ENCODE measurements at regions not wholly inside any gene's neighbourhood (a gene's known extent, or its start where the extent isn't known, plus 50 kb on each side); places are given as distances from the start of the nearest gene placed in this dataset.
A peak's percentile ranks its signal among the peaks of the same experiment; 100 is the strongest.
"Not testable (repeated sequence)": the region's sequence is repeated elsewhere in the genome, so short reads cannot be mapped to it uniquely, and the experiment has no call there.

GRCh38 chr14:31911160-31911559 lies 165.9 kb upstream of the ARHGAP5 start:
- H3K9me3 Mint-ChIP-seq: peaks cover 19 to 32% of the 10 kb centered on the region in 2 donors
- no peak overlapping the region for H3K4me3 Mint-ChIP-seq
- no peak overlapping the region for H3K27ac Mint-ChIP-seq
- H3K27me3 Mint-ChIP-seq: no peaks in the 10 kb centered on the region
- no peak for DNase-seq
- H3K4me1 Mint-ChIP-seq: no peaks in the 10 kb centered on the region
- ATAC-seq: no peak

GRCh38 chr14:31913370-31913769 lies 163.7 kb upstream of the ARHGAP5 start:
- Mint-ChIP-seq H3K4me1 (no peaks in the 10 kb centered on the region), H3K4me3 (no peak overlapping the region), H3K27ac (no peak overlapping the region), H3K27me3 (no peaks in the 10 kb centered on the region), H3K9me3 (peaks cover 19 to 32% of the 10 kb centered on the region in 2 donors)
- DNase-seq (no peak), ATAC-seq (no peak)

GRCh38 chr14:31918289-31918688 lies 158.8 kb upstream of the ARHGAP5 start:
- DNase-seq, ATAC-seq, H3K9me3 Mint-ChIP-seq, H3K4me1 Mint-ChIP-seq, H3K27me3 Mint-ChIP-seq, H3K4me3 Mint-ChIP-seq, H3K27ac Mint-ChIP-seq: not testable (repeated sequence)

- H3K27me3 Mint-ChIP-seq: no peaks in the 10 kb centered on the region
- H3K9me3 Mint-ChIP-seq: no peaks in the 10 kb centered on the region
- H3K4me3 Mint-ChIP-seq: no peak overlapping the region
- DNase-seq (no peak), ATAC-seq (no peak)
- no peaks in the 10 kb centered on the region for H3K4me1 Mint-ChIP-seq
- H3K27ac Mint-ChIP-seq: no peak overlapping the region
Observed at GRCh38 chr14:31920001-31920400, 157.1 kb upstream of the ARHGAP5 start.

- no peak for DNase-seq
- Mint-ChIP-seq H3K4me3 (no peak overlapping the region), H3K27me3 (no peaks in the 10 kb centered on the region), H3K4me1 (no peaks in the 10 kb centered on the region), H3K27ac (no peak overlapping the region), H3K9me3 (no peaks in the 10 kb centered on the region)
- no peak for ATAC-seq
Observed at GRCh38 chr14:31920989-31921650, 156.0 kb upstream of the ARHGAP5 start.

GRCh38 chr14:31921721-31922120 lies 155.4 kb upstream of the ARHGAP5 start:
- no peaks in the 10 kb centered on the region for H3K27me3 Mint-ChIP-seq
- no peaks in the 10 kb centered on the region for H3K4me1 Mint-ChIP-seq
- DNase-seq: no peak
- ATAC-seq: no peak
- H3K4me3 Mint-ChIP-seq: no peak overlapping the region
- no peak overlapping the region for H3K27ac Mint-ChIP-seq
- no peaks in the 10 kb centered on the region for H3K9me3 Mint-ChIP-seq

GRCh38 chr14:31926123-31926522 lies 151.0 kb upstream of the ARHGAP5 start:
- H3K27ac Mint-ChIP-seq: no peak overlapping the region
- no peaks in the 10 kb centered on the region for H3K9me3 Mint-ChIP-seq
- no peak overlapping the region for H3K4me3 Mint-ChIP-seq
- H3K27me3 Mint-ChIP-seq: no peaks in the 10 kb centered on the region
- ATAC-seq: peak; percentile 71
- DNase-seq: peak in 1 of 2 donors; percentile 17
- no peaks in the 10 kb centered on the region for H3K4me1 Mint-ChIP-seq

GRCh38 chr14:31926652-31927347 lies 150.3 kb upstream of the ARHGAP5 start:
- DNase-seq (no peak), ATAC-seq (no peak)
- H3K9me3 Mint-ChIP-seq: no peaks in the 10 kb centered on the region
- no peak overlapping the region for H3K27ac Mint-ChIP-seq
- H3K4me3 Mint-ChIP-seq: no peak overlapping the region
- no peaks in the 10 kb centered on the region for H3K4me1 Mint-ChIP-seq
- H3K27me3 Mint-ChIP-seq: no peaks in the 10 kb centered on the region

- no peaks in the 10 kb centered on the region for H3K27me3 Mint-ChIP-seq
- H3K27ac Mint-ChIP-seq: no peak overlapping the region
- H3K9me3 Mint-ChIP-seq: no peaks in the 10 kb centered on the region
- no peak for DNase-seq
- H3K4me1 Mint-ChIP-seq: no peaks in the 10 kb centered on the region
- H3K4me3 Mint-ChIP-seq: no peak overlapping the region
- ATAC-seq: peak; percentile 50
Observed at GRCh38 chr14:31927348-31927832, 149.7 kb upstream of the ARHGAP5 start.

GRCh38 chr14:31930070-31930469 lies 147.0 kb upstream of the ARHGAP5 start:
- DNase-seq (no peak), ATAC-seq (no peak)
- Mint-ChIP-seq H3K4me1 (no peaks in the 10 kb centered on the region), H3K27ac (peak overlapping the region in 1 of 2 donors; percentile 36), H3K9me3 (no peaks in the 10 kb centered on the region), H3K27me3 (no peaks in the 10 kb centered on the region), H3K4me3 (no peak overlapping the region)

- H3K4me3 Mint-ChIP-seq: no peak overlapping the region
Observed at GRCh38 chr14:31930493-31931240, 146.4 kb upstream of the ARHGAP5 start.

GRCh38 chr14:31932675-31933074 lies 144.4 kb upstream of the ARHGAP5 start:
- H3K4me3 Mint-ChIP-seq: no peak overlapping the region
- no peak overlapping the region for H3K27ac Mint-ChIP-seq
- DNase-seq (no peak), ATAC-seq (no peak)
- H3K4me1 Mint-ChIP-seq: peaks cover 2% of the 10 kb centered on the region
- H3K27me3 Mint-ChIP-seq: no peaks in the 10 kb centered on the region
- no peaks in the 10 kb centered on the region for H3K9me3 Mint-ChIP-seq

More at GRCh38 chr14:31930493-31931240, 146.4 kb upstream of the ARHGAP5 start:
- DNase-seq: no peak
- peak overlapping the region in 1 of 2 donors; percentile 4 for H3K27ac Mint-ChIP-seq
- no peaks in the 10 kb centered on the region for H3K27me3 Mint-ChIP-seq
- ATAC-seq: no peak
- no peaks in the 10 kb centered on the region for H3K9me3 Mint-ChIP-seq
- H3K4me1 Mint-ChIP-seq: no peaks in the 10 kb centered on the region

GRCh38 chr14:31933716-31934115 lies 143.4 kb upstream of the ARHGAP5 start:
- DNase-seq (no peak), ATAC-seq (no peak)
- peaks cover 8% of the 10 kb centered on the region for H3K4me1 Mint-ChIP-seq
- no peaks in the 10 kb centered on the region for H3K9me3 Mint-ChIP-seq
- no peaks in the 10 kb centered on the region for H3K27me3 Mint-ChIP-seq
- H3K27ac Mint-ChIP-seq: no peak overlapping the region
- no peak overlapping the region for H3K4me3 Mint-ChIP-seq

GRCh38 chr14:31934767-31935266 lies 142.3 kb upstream of the ARHGAP5 start:
- peaks cover 8% of the 10 kb centered on the region for H3K4me1 Mint-ChIP-seq
- ATAC-seq (no peak), DNase-seq (no peak)
- H3K9me3 Mint-ChIP-seq: no peaks in the 10 kb centered on the region
- H3K4me3 Mint-ChIP-seq: no peak overlapping the region
- peak overlapping the region in 1 of 2 donors; percentile 52 for H3K27ac Mint-ChIP-seq
- no peaks in the 10 kb centered on the region for H3K27me3 Mint-ChIP-seq

GRCh38 chr14:31935391-31935790 lies 141.7 kb upstream of the ARHGAP5 start:
- Mint-ChIP-seq H3K27me3 (no peaks in the 10 kb centered on the region), H3K27ac (no peak overlapping the region), H3K9me3 (no peaks in the 10 kb centered on the region), H3K4me1 (peaks cover 8% of the 10 kb centered on the region), H3K4me3 (no peak overlapping the region)
- ATAC-seq: no peak
- DNase-seq: no peak

- DNase-seq: no peak
- Mint-ChIP-seq H3K27ac (no peak overlapping the region), H3K4me1 (peaks cover 8% of the 10 kb centered on the region), H3K4me3 (no peak overlapping the region), H3K9me3 (no peaks in the 10 kb centered on the region), H3K27me3 (no peaks in the 10 kb centered on the region)
- no peak for ATAC-seq
Observed at GRCh38 chr14:31936115-31936514, 141.0 kb upstream of the ARHGAP5 start.

All from stimulated activated naive CD8-positive, alpha-beta T cell treated with anti-CD3 and anti-CD28 coated beads, Interleukin-15, amount 100 ng/mL, for 72 hours (primary cell).